ENCODE measurements at regions not wholly inside any gene's neighbourhood (a gene's known extent, or its start where the extent isn't known, plus 50 kb on each side); places are given as distances from the start of the nearest gene placed in this dataset.

DNA sequence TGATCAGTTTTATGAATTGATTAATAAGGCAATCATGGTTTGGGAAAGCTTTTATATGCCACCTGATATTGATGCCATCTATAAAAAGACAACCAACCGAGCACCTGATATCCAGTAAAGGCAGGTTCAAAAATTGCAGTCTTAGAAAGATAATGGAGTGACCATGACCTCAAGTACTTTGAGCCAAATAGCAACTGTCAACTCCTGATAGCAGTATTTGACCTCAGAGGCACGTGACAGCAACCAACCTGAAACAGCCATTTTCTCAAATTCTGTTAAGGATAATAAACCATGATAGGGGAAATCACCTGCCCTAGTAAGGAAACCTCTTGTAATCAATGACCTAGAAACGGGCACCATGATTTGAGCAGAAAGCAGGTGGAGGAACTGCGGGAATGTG, 77.1 kb upstream of the NFE2L3 start:
- TF ChIP-seq CTCF (IDR thresholded peaks at IDR 0.05; ENCODE audit: insufficient read depth, low read depth, low read length) (no peak), EZH2 (IDR thresholded peaks at IDR 0.05; ENCODE audit: insufficient read depth, low read length) (no peak)

Data from astrocyte (in vitro differentiated cells and primary cell).